ENCODE measurements at regions not wholly inside any gene's neighbourhood (a gene's known extent, or its start where the extent isn't known, plus 50 kb on each side); places are given as distances from the start of the nearest gene placed in this dataset.

GRCh38 chr6:147806697-147807096 lies 298.2 kb downstream of the SAMD5 start:
- TF ChIP-seq CTCF (IDR thresholded peaks at IDR 0.05) (no peak), POLR2A (IDR thresholded peaks at IDR 0.05) (no peak)
